ENCODE measurements at regions not wholly inside any gene's neighbourhood (a gene's known extent, or its start where the extent isn't known, plus 50 kb on each side); places are given as distances from the start of the nearest gene placed in this dataset.

DNA sequence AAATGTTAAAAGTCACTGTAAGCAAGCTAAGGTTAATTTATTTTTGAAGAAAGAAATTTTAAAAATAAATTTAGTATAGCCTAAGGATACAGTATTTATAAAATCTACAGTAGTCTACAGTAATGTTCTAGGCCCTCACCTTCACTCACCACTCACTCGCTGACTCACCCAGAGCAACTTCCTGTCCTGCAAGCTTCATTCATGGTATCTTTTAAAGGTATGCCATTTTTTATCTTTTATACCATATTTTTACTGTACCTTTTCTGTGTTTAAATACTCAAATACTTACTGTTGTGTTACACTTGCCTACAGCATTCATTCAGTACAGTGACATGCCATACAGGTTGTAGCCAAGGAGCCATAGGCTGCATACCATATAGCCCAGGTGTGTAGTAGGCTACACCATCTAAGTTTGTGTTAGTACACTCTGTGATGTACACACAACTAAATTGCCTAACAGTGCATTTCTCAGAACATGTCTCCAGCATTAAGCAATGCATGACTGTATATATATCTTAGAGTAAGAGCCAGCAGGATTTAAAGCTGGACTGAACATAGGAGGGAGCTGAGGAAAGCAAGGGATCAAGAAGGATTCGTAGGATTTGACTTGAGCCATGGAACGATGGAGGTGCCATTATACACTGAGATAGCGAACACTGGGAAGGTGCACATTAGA is 83.1 kb upstream of the KLF7 start:
- intact Hi-C loops (cut with micrococcal nuclease; ENCODE audit: unreplicated experiment) (no loop called here), in situ Hi-C loops (cut with MboI) (no loop called here)
- TF ChIP-seq EGR1 (IDR thresholded peaks at IDR 0.05; ENCODE audit: borderline replicate concordance in 1 of 2, low read depth in 2 of 2, low read length in 2 of 2) (no peak), ETV6 (conservative IDR thresholded peaks at IDR 0.05 in 1 of 2, IDR thresholded peaks at IDR 0.05 in 1 of 2; ENCODE audit: borderline replicate concordance in 1 of 2, low read depth in 1 of 2) (no peak), ZNF384 (IDR thresholded peaks at IDR 0.05; ENCODE audit: borderline replicate concordance, low read depth, low read length) (no peak), NR2C1 (IDR thresholded peaks at IDR 0.05) (no peak), RAD21 (IDR thresholded peaks at IDR 0.05; ENCODE audit: insufficient read depth, low read depth, low read length) (no peak), MYC (IDR thresholded peaks at IDR 0.05; ENCODE audit: insufficient read depth, insufficient read length, insufficient replicate concordance, low read length, severe bottlenecking) (no peak), ZSCAN29 (IDR thresholded peaks at IDR 0.05) (no peak)
- TF ChIP-seq, protein P1, sequence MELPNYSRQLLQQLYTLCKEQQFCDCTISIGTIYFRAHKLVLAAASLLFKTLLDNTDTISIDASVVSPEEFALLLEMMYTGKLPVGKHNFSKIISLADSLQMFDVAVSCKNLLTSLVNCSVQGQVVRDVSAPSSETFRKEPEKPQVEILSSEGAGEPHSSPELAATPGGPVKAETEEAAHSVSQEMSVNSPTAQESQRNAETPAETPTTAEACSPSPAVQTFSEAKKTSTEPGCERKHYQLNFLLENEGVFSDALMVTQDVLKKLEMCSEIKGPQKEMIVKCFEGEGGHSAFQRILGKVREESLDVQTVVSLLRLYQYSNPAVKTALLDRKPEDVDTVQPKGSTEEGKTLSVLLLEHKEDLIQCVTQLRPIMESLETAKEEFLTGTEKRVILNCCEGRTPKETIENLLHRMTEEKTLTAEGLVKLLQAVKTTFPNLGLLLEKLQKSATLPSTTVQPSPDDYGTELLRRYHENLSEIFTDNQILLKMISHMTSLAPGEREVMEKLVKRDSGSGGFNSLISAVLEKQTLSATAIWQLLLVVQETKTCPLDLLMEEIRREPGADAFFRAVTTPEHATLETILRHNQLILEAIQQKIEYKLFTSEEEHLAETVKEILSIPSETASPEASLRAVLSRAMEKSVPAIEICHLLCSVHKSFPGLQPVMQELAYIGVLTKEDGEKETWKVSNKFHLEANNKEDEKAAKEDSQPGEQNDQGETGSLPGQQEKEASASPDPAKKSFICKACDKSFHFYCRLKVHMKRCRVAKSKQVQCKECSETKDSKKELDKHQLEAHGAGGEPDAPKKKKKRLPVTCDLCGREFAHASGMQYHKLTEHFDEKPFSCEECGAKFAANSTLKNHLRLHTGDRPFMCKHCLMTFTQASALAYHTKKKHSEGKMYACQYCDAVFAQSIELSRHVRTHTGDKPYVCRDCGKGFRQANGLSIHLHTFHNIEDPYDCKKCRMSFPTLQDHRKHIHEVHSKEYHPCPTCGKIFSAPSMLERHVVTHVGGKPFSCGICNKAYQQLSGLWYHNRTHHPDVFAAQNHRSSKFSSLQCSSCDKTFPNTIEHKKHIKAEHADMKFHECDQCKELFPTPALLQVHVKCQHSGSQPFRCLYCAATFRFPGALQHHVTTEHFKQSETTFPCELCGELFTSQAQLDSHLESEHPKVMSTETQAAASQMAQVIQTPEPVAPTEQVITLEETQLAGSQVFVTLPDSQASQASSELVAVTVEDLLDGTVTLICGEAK (IDR thresholded peaks at IDR 0.05; ENCODE audit: borderline replicate concordance): no peak
- Histone ChIP-seq H3K79me2 (ENCODE audit: control insufficient read depth, insufficient read depth, low read length) (no peaks in the 10 kb centered on the region), H3K27me3 (replicated peaks in 1 of 2; ENCODE audit: control insufficient read depth in 2 of 2, insufficient read depth in 2 of 2, low read length in 1 of 2) (no peaks in the 10 kb centered on the region), H2AFZ (ENCODE audit: control insufficient read depth, low read depth, low read length) (no peak overlapping the region), H4K20me1 (ENCODE audit: control insufficient read depth, insufficient read depth) (no peaks in the 10 kb centered on the region), H3K4me3 (no peak overlapping the region), H3K9ac (ENCODE audit: control insufficient read depth, insufficient read depth, low read length) (no peak overlapping the region), H3K36me3 (ENCODE audit: control insufficient read depth in 2 of 2, insufficient read depth in 2 of 2, low read length in 1 of 2) (no peaks in the 10 kb centered on the region), H3K4me1 (ENCODE audit: control insufficient read depth, insufficient read depth, low read length) (no peaks in the 10 kb centered on the region), H3K9me3 (replicated peaks; ENCODE audit: control insufficient read depth, insufficient read depth, low read length) (no peaks in the 10 kb centered on the region), H3K27ac (ENCODE audit: control insufficient read depth, insufficient read depth) (no peak overlapping the region), H3K4me2 (ENCODE audit: control insufficient read depth, insufficient read depth) (no peak overlapping the region)
- FAIRE-seq: no peak
- ChIA-PET RAD21 (ENCODE audit: unreplicated experiment) (no interaction called here), CTCF (no interaction called here), SMC1A (ENCODE audit: uncharacterized antibody, unreplicated experiment) (interaction anchor here (0.6 kb wide), 1 partner anchor 19 kb away, joined by 4 read pairs; no protein-coding TSS in a partner anchor), POLR2A (no interaction called here)
- DNase-seq (ENCODE audit: low read depth, low spot score): no peak
- no TSS peak for BruUV-seq (replicated peaks)
- no peak for ATAC-seq
- WGBS (ENCODE audit: insufficient coverage, insufficient replicate concordance, low lambda C conversion rate, missing lambda C conversion rate): 98% methylated on average over 4 of the region's 4 CpGs

All from GM12878 (cell line).